ENCODE measurements at regions not wholly inside any gene's neighbourhood (a gene's known extent, or its start where the extent isn't known, plus 50 kb on each side); places are given as distances from the start of the nearest gene placed in this dataset.

GRCh38 chr3:87788516-87788915, 270.3 kb downstream of the CGGBP1 start:
- Histone ChIP-seq H3K36me3 (ENCODE audit: control insufficient read depth in 2 of 3, insufficient read depth in 3 of 3, low read length in 3 of 3) (no peaks in the 10 kb centered on the region), H3K27ac (ENCODE audit: low read depth, low read length) (no peak overlapping the region), H3K27me3 (ENCODE audit: control insufficient read depth in 2 of 2, insufficient read depth in 2 of 2, low read length in 2 of 2) (peaks cover 0 to 3% of the 10 kb centered on the region in 2 donors), H3K9me3 (ENCODE audit: control insufficient read depth in 2 of 3, low read length in 3 of 3) (no peaks in the 10 kb centered on the region), H3K4me3 (ENCODE audit: low read length) (no peak overlapping the region), H3K4me1 (ENCODE audit: control insufficient read depth in 2 of 2, insufficient read depth in 2 of 2, low read length in 2 of 2) (no peaks in the 10 kb centered on the region)
- DNase-seq (no peak), ATAC-seq (no peak)
- ChIA-PET POLR2A (no interaction called here), CTCF (no interaction called here)
- Mint-ChIP-seq H3K36me3 (no peaks in the 10 kb centered on the region), H3K27ac (no peak overlapping the region), H3K4me3 (no peak overlapping the region), H3K27me3 (peaks cover 40 to 50% (median 47%) of the 10 kb centered on the region in 5 donors), H3K9me3 (peaks cover 0 to 5% (median 0%) of the 10 kb centered on the region in 11 donors), H3K4me1 (peaks cover 11 to 19% (median 13%) of the 10 kb centered on the region in 7 donors)
- intact Hi-C loops (cut with micrococcal nuclease) = no loop called here

- ATAC-seq = peak; percentile 45
- peaks cover 0 to 3% (median 0%) of the 10 kb centered on the region in 5 donors for H3K36me3 Mint-ChIP-seq
- Histone ChIP-seq H3K27me3 (ENCODE audit: control insufficient read depth in 2 of 2, insufficient read depth in 2 of 2, low read length in 2 of 2) (no peaks in the 10 kb centered on the region), H3K9me3 (ENCODE audit: control insufficient read depth in 2 of 3, low read length in 3 of 3) (no peaks in the 10 kb centered on the region), H3K27ac (ENCODE audit: low read depth, low read length) (no peak overlapping the region), H3K4me3 (ENCODE audit: low read length) (no peak overlapping the region), H3K4me1 (ENCODE audit: control insufficient read depth in 2 of 2, insufficient read depth in 2 of 2, low read length in 2 of 2) (no peaks in the 10 kb centered on the region), H3K36me3 (ENCODE audit: control insufficient read depth in 2 of 3, insufficient read depth in 3 of 3, low read length in 3 of 3) (no peaks in the 10 kb centered on the region)
- no peak overlapping the region for H3K4me3 Mint-ChIP-seq
- H3K4me1 Mint-ChIP-seq = no peaks in the 10 kb centered on the region
- H3K27me3 Mint-ChIP-seq = peaks cover 4 to 48% (median 27%) of the 10 kb centered on the region in 5 donors
- intact Hi-C loops (cut with micrococcal nuclease) = no loop called here
- H3K9me3 Mint-ChIP-seq = peaks cover 0 to 17% (median 7%) of the 10 kb centered on the region in 11 donors
- no peak for DNase-seq
- ChIA-PET CTCF (no interaction called here), POLR2A (no interaction called here)
- H3K27ac Mint-ChIP-seq = no peak overlapping the region
Measured at GRCh38 chr3:87780811-87781210, 278.0 kb downstream of the CGGBP1 start.

- no peaks in the 10 kb centered on the region for H3K4me1 ChIP-seq (ENCODE audit: control insufficient read depth in 2 of 2, insufficient read depth in 2 of 2, low read length in 2 of 2)
- ATAC-seq = no peak
- DNase-seq = no peak
- H3K4me3 Mint-ChIP-seq = no peak overlapping the region
- no peaks in the 10 kb centered on the region for H3K9me3 ChIP-seq (ENCODE audit: control insufficient read depth in 2 of 3, low read length in 3 of 3)
- intact Hi-C loops (cut with micrococcal nuclease) = no loop called here
- H3K36me3 ChIP-seq (ENCODE audit: control insufficient read depth in 2 of 3, insufficient read depth in 3 of 3, low read length in 3 of 3) = no peaks in the 10 kb centered on the region
- no peak overlapping the region for H3K4me3 ChIP-seq (ENCODE audit: low read length)
- H3K27me3 Mint-ChIP-seq = peaks cover 10 to 56% (median 29%) of the 10 kb centered on the region in 5 donors
- CTCF ChIA-PET = no interaction called here
- no peaks in the 10 kb centered on the region for H3K4me1 Mint-ChIP-seq
- H3K36me3 Mint-ChIP-seq = peaks cover 0 to 3% (median 0%) of the 10 kb centered on the region in 5 donors
- H3K27ac Mint-ChIP-seq = no peak overlapping the region
- peaks cover 0 to 17% (median 7%) of the 10 kb centered on the region in 11 donors for H3K9me3 Mint-ChIP-seq
- no peaks in the 10 kb centered on the region for H3K27me3 ChIP-seq (ENCODE audit: control insufficient read depth in 2 of 2, insufficient read depth in 2 of 2, low read length in 2 of 2)
- no peak overlapping the region for H3K27ac ChIP-seq (ENCODE audit: low read depth, low read length)
- POLR2A ChIA-PET = no interaction called here
Measured at GRCh38 chr3:87778876-87779275, 279.9 kb downstream of the CGGBP1 start.

- ChIA-PET POLR2A (interaction anchor here (0.6 kb wide), 1 partner anchor 291 kb away, joined by 3 read pairs; no protein-coding TSS in a partner anchor), CTCF (interaction anchor here (0.6 to 2.1 kb wide), 5 partner anchors 113 to 342 kb away, joined by 3 to 18 read pairs (median 3); no protein-coding TSS in a partner anchor)
Measured at GRCh38 chr3:87771337-87772192, 287.2 kb downstream of the CGGBP1 start.

GRCh38 chr3:87766721-87767120, 292.1 kb downstream of the CGGBP1 start:
- CTCF ChIA-PET = interaction anchor here (0.7 to 0.9 kb wide), 2 partner anchors 236 to 347 kb away, joined by 3 to 4 read pairs; no protein-coding TSS in a partner anchor
- H3K27ac ChIP-seq (ENCODE audit: low read depth, low read length) = no peak overlapping the region
- no peaks in the 10 kb centered on the region for H3K4me1 ChIP-seq (ENCODE audit: control insufficient read depth in 2 of 2, insufficient read depth in 2 of 2, low read length in 2 of 2)
- Mint-ChIP-seq H3K4me3 (no peak overlapping the region), H3K9me3 (no peaks in the 10 kb centered on the region), H3K27me3 (peaks cover 0 to 13% (median 6%) of the 10 kb centered on the region in 5 donors), H3K27ac (no peak overlapping the region), H3K4me1 (peaks cover 0 to 2% (median 0%) of the 10 kb centered on the region in 7 donors), H3K36me3 (no peaks in the 10 kb centered on the region)
- DNase-seq = no peak
- H3K27me3 ChIP-seq (ENCODE audit: control insufficient read depth in 2 of 2, insufficient read depth in 2 of 2, low read length in 2 of 2) = no peaks in the 10 kb centered on the region
- no peak for ATAC-seq
- H3K4me3 ChIP-seq (ENCODE audit: low read length) = no peak overlapping the region
- intact Hi-C loops (cut with micrococcal nuclease) = no loop called here
- no peaks in the 10 kb centered on the region for H3K36me3 ChIP-seq (ENCODE audit: control insufficient read depth in 2 of 3, insufficient read depth in 3 of 3, low read length in 3 of 3)
- H3K9me3 ChIP-seq (ENCODE audit: control insufficient read depth in 2 of 3, low read length in 3 of 3) = no peaks in the 10 kb centered on the region
- POLR2A ChIA-PET = no interaction called here

More at GRCh38 chr3:87771337-87772192, 287.2 kb downstream of the CGGBP1 start:
- Histone ChIP-seq H3K27ac (ENCODE audit: low read depth, low read length) (no peak overlapping the region), H3K36me3 (ENCODE audit: control insufficient read depth in 2 of 3, insufficient read depth in 3 of 3, low read length in 3 of 3) (no peaks in the 10 kb centered on the region), H3K4me1 (ENCODE audit: control insufficient read depth in 2 of 2, insufficient read depth in 2 of 2, low read length in 2 of 2) (no peaks in the 10 kb centered on the region), H3K27me3 (ENCODE audit: control insufficient read depth in 2 of 2, insufficient read depth in 2 of 2, low read length in 2 of 2) (no peaks in the 10 kb centered on the region), H3K9me3 (ENCODE audit: control insufficient read depth in 2 of 3, low read length in 3 of 3) (no peaks in the 10 kb centered on the region), H3K4me3 (ENCODE audit: low read length) (no peak overlapping the region)
- peaks cover 0 to 29% (median 19%) of the 10 kb centered on the region in 5 donors for H3K27me3 Mint-ChIP-seq
- intact Hi-C loops (cut with micrococcal nuclease) = loop anchor here (1.0 to 5.0 kb wide), 5 partner anchors 232 to 409 kb away; partner anchors contain the start of genes CGGBP1 (in 1 of the 2) and ZNF654 (in 1 of the 2)
- H3K27ac Mint-ChIP-seq = no peak overlapping the region
- peaks cover 0 to 3% (median 0%) of the 10 kb centered on the region in 5 donors for H3K36me3 Mint-ChIP-seq
- peaks cover 0 to 2% (median 0%) of the 10 kb centered on the region in 7 donors for H3K4me1 Mint-ChIP-seq
- ATAC-seq (peak; percentile 83), DNase-seq (peak in 7 of 9 donors; percentile 14 to 51 (median 39))
- peaks cover 0 to 5% (median 3%) of the 10 kb centered on the region in 11 donors for H3K9me3 Mint-ChIP-seq
- no peak overlapping the region for H3K4me3 Mint-ChIP-seq

GRCh38 chr3:87765256-87765655, 293.5 kb downstream of the CGGBP1 start:
- peaks cover 0 to 13% (median 0%) of the 10 kb centered on the region in 5 donors for H3K27me3 Mint-ChIP-seq
- Histone ChIP-seq H3K27me3 (ENCODE audit: control insufficient read depth in 2 of 2, insufficient read depth in 2 of 2, low read length in 2 of 2) (no peaks in the 10 kb centered on the region), H3K4me3 (ENCODE audit: low read length) (no peak overlapping the region), H3K9me3 (ENCODE audit: control insufficient read depth in 2 of 3, low read length in 3 of 3) (no peaks in the 10 kb centered on the region), H3K27ac (ENCODE audit: low read depth, low read length) (no peak overlapping the region), H3K36me3 (ENCODE audit: control insufficient read depth in 2 of 3, insufficient read depth in 3 of 3, low read length in 3 of 3) (no peaks in the 10 kb centered on the region), H3K4me1 (ENCODE audit: control insufficient read depth in 2 of 2, insufficient read depth in 2 of 2, low read length in 2 of 2) (no peaks in the 10 kb centered on the region)
- ChIA-PET CTCF (no interaction called here), POLR2A (no interaction called here)
- ATAC-seq = no peak
- H3K36me3 Mint-ChIP-seq = no peaks in the 10 kb centered on the region
- DNase-seq = no peak
- no peaks in the 10 kb centered on the region for H3K4me1 Mint-ChIP-seq
- no peak overlapping the region for H3K4me3 Mint-ChIP-seq
- no peak overlapping the region for H3K27ac Mint-ChIP-seq
- no peaks in the 10 kb centered on the region for H3K9me3 Mint-ChIP-seq
- intact Hi-C loops (cut with micrococcal nuclease) = no loop called here

All from naive thymus-derived CD4-positive, alpha-beta T cell (primary cell).